ENCODE measurements at regions not wholly inside any gene's neighbourhood (a gene's known extent, or its start where the extent isn't known, plus 50 kb on each side); places are given as distances from the start of the nearest gene placed in this dataset.

DNA sequence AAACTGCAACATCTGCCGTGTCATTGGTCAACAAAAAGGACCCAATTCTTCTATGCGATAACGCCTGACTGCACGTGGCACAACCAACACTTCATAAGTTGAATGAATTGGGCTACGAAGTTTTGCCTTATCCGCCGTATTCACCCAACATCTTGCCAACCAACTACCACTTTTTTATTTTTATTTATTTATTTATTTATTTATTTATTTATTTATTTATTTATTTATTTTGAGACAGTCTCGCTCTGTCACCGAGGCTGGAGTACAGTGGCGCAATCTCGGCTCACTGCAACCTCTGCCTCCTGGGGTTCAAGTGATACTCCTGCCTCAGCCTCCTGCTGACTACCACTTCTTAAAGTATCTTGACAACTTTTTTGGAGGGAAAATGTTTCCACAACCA is 127.4 kb downstream of the RASSF9 start:
- DNase-seq (ENCODE audit: low spot score) (no peak), ATAC-seq (no peak)
- Mint-ChIP-seq H3K27me3 (ENCODE audit: low read depth) (no peaks in the 10 kb centered on the region), H3K9me3 (peaks cover 2% of the 10 kb centered on the region; the same call in 1 of the 2 replicates), H3K4me1 (no peaks in the 10 kb centered on the region), H3K4me3 (no peak overlapping the region), H3K27ac (no peak overlapping the region), H3K36me3 (no peaks in the 10 kb centered on the region)
- TF ChIP-seq, protein P1, sequence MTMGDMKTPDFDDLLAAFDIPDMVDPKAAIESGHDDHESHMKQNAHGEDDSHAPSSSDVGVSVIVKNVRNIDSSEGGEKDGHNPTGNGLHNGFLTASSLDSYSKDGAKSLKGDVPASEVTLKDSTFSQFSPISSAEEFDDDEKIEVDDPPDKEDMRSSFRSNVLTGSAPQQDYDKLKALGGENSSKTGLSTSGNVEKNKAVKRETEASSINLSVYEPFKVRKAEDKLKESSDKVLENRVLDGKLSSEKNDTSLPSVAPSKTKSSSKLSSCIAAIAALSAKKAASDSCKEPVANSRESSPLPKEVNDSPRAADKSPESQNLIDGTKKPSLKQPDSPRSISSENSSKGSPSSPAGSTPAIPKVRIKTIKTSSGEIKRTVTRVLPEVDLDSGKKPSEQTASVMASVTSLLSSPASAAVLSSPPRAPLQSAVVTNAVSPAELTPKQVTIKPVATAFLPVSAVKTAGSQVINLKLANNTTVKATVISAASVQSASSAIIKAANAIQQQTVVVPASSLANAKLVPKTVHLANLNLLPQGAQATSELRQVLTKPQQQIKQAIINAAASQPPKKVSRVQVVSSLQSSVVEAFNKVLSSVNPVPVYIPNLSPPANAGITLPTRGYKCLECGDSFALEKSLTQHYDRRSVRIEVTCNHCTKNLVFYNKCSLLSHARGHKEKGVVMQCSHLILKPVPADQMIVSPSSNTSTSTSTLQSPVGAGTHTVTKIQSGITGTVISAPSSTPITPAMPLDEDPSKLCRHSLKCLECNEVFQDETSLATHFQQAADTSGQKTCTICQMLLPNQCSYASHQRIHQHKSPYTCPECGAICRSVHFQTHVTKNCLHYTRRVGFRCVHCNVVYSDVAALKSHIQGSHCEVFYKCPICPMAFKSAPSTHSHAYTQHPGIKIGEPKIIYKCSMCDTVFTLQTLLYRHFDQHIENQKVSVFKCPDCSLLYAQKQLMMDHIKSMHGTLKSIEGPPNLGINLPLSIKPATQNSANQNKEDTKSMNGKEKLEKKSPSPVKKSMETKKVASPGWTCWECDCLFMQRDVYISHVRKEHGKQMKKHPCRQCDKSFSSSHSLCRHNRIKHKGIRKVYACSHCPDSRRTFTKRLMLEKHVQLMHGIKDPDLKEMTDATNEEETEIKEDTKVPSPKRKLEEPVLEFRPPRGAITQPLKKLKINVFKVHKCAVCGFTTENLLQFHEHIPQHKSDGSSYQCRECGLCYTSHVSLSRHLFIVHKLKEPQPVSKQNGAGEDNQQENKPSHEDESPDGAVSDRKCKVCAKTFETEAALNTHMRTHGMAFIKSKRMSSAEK (CRISPR knock-in tag; IDR thresholded peaks at IDR 0.05; ENCODE audit: borderline replicate concordance): no peak
- TF ChIP-seq ZNF138 (CRISPR knock-in tag; conservative IDR thresholded peaks at IDR 0.05) (no peak), SMAD4 (CRISPR knock-in tag; IDR thresholded peaks at IDR 0.05) (no peak), SP1 (CRISPR knock-in tag; conservative IDR thresholded peaks at IDR 0.05) (no peak)
- TF ChIP-seq, protein P2, sequence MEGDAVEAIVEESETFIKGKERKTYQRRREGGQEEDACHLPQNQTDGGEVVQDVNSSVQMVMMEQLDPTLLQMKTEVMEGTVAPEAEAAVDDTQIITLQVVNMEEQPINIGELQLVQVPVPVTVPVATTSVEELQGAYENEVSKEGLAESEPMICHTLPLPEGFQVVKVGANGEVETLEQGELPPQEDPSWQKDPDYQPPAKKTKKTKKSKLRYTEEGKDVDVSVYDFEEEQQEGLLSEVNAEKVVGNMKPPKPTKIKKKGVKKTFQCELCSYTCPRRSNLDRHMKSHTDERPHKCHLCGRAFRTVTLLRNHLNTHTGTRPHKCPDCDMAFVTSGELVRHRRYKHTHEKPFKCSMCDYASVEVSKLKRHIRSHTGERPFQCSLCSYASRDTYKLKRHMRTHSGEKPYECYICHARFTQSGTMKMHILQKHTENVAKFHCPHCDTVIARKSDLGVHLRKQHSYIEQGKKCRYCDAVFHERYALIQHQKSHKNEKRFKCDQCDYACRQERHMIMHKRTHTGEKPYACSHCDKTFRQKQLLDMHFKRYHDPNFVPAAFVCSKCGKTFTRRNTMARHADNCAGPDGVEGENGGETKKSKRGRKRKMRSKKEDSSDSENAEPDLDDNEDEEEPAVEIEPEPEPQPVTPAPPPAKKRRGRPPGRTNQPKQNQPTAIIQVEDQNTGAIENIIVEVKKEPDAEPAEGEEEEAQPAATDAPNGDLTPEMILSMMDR (IDR thresholded peaks at IDR 0.05): no peak
- TF ChIP-seq, protein P3, sequence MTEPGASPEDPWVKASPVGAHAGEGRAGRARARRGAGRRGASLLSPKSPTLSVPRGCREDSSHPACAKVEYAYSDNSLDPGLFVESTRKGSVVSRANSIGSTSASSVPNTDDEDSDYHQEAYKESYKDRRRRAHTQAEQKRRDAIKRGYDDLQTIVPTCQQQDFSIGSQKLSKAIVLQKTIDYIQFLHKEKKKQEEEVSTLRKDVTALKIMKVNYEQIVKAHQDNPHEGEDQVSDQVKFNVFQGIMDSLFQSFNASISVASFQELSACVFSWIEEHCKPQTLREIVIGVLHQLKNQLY (CRISPR knock-in tag; IDR thresholded peaks at IDR 0.05): no peak
- ChIA-PET POLR2A (no interaction called here), CTCF (no interaction called here)

DNA sequence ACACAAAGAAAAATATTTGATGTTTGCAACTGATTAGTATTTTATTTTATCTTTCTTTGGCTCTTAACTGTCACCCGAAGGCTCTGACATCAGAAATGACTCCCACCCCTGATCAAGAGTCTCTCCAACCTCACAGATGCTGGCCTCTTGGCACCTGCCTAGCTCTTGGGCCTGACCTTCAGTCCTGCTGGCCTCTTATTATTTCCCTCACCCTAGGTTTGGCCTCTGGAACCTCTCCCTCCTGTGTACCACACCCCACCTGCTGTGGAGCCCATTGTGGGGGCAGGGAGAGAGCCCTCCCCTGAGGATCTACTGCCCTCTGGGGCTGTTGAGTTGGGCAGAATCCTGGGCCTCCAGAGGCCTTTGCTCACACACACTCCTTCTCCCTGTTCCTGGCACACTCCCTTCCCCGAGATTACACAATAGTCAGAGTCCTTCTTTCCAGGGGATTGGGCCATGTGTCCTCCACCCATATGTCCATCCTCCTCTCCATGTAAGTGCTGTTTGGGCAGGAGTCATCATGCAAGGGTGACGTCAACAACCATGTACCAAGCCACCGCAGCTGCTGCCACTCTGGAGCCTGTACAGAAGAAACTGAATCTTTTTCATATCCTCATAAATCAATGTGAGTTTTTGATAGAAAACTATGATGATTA is 124.3 kb downstream of the RASSF9 start:
- CTCF ChIA-PET: no interaction called here
- POLR2A ChIA-PET: no interaction called here
- no peaks in the 10 kb centered on the region for H3K36me3 Mint-ChIP-seq
- ATAC-seq (no peak), DNase-seq (ENCODE audit: low spot score) (no peak)
- H3K4me3 Mint-ChIP-seq: no peak overlapping the region
- no peaks in the 10 kb centered on the region for H3K4me1 Mint-ChIP-seq
- H3K27ac Mint-ChIP-seq: no peak overlapping the region
- no peaks in the 10 kb centered on the region for H3K27me3 Mint-ChIP-seq (ENCODE audit: low read depth)
- peaks cover 9% of the 10 kb centered on the region for H3K9me3 Mint-ChIP-seq
- TF ChIP-seq, protein P4, sequence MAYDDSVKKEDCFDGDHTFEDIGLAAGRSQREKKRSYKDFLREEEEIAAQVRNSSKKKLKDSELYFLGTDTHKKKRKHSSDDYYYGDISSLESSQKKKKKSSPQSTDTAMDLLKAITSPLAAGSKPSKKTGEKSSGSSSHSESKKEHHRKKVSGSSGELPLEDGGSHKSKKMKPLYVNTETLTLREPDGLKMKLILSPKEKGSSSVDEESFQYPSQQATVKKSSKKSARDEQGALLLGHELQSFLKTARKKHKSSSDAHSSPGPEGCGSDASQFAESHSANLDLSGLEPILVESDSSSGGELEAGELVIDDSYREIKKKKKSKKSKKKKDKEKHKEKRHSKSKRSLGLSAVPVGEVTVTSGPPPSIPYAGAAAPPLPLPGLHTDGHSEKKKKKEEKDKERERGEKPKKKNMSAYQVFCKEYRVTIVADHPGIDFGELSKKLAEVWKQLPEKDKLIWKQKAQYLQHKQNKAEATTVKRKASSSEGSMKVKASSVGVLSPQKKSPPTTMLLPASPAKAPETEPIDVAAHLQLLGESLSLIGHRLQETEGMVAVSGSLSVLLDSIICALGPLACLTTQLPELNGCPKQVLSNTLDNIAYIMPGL (CRISPR knock-in tag; IDR thresholded peaks at IDR 0.05): no peak
- TF ChIP-seq, protein P5, sequence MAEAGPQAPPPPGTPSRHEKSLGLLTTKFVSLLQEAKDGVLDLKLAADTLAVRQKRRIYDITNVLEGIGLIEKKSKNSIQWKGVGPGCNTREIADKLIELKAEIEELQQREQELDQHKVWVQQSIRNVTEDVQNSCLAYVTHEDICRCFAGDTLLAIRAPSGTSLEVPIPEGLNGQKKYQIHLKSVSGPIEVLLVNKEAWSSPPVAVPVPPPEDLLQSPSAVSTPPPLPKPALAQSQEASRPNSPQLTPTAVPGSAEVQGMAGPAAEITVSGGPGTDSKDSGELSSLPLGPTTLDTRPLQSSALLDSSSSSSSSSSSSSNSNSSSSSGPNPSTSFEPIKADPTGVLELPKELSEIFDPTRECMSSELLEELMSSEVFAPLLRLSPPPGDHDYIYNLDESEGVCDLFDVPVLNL (CRISPR knock-in tag; IDR thresholded peaks at IDR 0.05; ENCODE audit: borderline replicate concordance, low read depth): no peak
- TF ChIP-seq FOXK1 (CRISPR knock-in tag; IDR thresholded peaks at IDR 0.05): no peak
- TF ChIP-seq RORB (CRISPR knock-in tag; IDR thresholded peaks at IDR 0.05): no peak
- TF ChIP-seq, protein P1 (CRISPR knock-in tag; IDR thresholded peaks at IDR 0.05; ENCODE audit: borderline replicate concordance): no peak
- TF ChIP-seq, protein P6, sequence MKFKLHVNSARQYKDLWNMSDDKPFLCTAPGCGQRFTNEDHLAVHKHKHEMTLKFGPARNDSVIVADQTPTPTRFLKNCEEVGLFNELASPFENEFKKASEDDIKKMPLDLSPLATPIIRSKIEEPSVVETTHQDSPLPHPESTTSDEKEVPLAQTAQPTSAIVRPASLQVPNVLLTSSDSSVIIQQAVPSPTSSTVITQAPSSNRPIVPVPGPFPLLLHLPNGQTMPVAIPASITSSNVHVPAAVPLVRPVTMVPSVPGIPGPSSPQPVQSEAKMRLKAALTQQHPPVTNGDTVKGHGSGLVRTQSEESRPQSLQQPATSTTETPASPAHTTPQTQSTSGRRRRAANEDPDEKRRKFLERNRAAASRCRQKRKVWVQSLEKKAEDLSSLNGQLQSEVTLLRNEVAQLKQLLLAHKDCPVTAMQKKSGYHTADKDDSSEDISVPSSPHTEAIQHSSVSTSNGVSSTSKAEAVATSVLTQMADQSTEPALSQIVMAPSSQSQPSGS (CRISPR knock-in tag; IDR thresholded peaks at IDR 0.05; ENCODE audit: borderline replicate concordance, low read depth): no peak
- TF ChIP-seq, protein P7, sequence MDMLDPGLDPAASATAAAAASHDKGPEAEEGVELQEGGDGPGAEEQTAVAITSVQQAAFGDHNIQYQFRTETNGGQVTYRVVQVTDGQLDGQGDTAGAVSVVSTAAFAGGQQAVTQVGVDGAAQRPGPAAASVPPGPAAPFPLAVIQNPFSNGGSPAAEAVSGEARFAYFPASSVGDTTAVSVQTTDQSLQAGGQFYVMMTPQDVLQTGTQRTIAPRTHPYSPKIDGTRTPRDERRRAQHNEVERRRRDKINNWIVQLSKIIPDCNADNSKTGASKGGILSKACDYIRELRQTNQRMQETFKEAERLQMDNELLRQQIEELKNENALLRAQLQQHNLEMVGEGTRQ (CRISPR knock-in tag; IDR thresholded peaks at IDR 0.05): no peak
- no peak for TF ChIP-seq NR2C2 (CRISPR knock-in tag; IDR thresholded peaks at IDR 0.05)
- TF ChIP-seq, protein P8, sequence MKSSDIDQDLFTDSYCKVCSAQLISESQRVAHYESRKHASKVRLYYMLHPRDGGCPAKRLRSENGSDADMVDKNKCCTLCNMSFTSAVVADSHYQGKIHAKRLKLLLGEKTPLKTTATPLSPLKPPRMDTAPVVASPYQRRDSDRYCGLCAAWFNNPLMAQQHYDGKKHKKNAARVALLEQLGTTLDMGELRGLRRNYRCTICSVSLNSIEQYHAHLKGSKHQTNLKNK (CRISPR knock-in tag; IDR thresholded peaks at IDR 0.05): no peak
- TF ChIP-seq FOXJ3 (CRISPR knock-in tag; IDR thresholded peaks at IDR 0.05; ENCODE audit: borderline replicate concordance): no peak

Measured in WTC11 (cell line).